HG03575 (cell line): ENCODE measurements at regions not wholly inside any gene's neighbourhood (a gene's known extent, or its start where the extent isn't known, plus 50 kb on each side); places are given as distances from the start of the nearest gene placed in this dataset.

Experiments
- ATAC-seq: cut with Tn5 transposase; IDR thresholded peaks from one replicate; pipeline ENCODE4 v1.9.1; 2021; ENCODE audit not compliant: unreplicated experiment, insufficient number of reproducible peaks, low FRiP score; ENCODE audit errors: extremely low read depth

GRCh38 chr12:91913651-91914050 lies 232.0 kb downstream of the BTG1 start:
- ATAC-seq, result no peak

- no peak for ATAC-seq
Observed at GRCh38 chr12:91913124-91913523, 232.5 kb downstream of the BTG1 start.

GRCh38 chr12:91912178-91912577 lies 233.5 kb downstream of the BTG1 start:
- ATAC-seq, result no peak

GRCh38 chr12:91910871-91911388 lies 234.7 kb downstream of the BTG1 start:
- ATAC-seq, result no peak

GRCh38 chr12:91902860-91903683 lies 242.6 kb downstream of the BTG1 start:
- no peak for ATAC-seq

- ATAC-seq, result no peak
Observed at GRCh38 chr12:91901381-91902074, 244.1 kb downstream of the BTG1 start.

- no peak for ATAC-seq
Observed at GRCh38 chr12:91900971-91901370, 244.7 kb downstream of the BTG1 start.

- ATAC-seq, result no peak
Observed at GRCh38 chr12:91899056-91899455, 246.6 kb downstream of the BTG1 start.

GRCh38 chr12:91897025-91897515 lies 248.6 kb downstream of the BTG1 start:
- ATAC-seq, result no peak

GRCh38 chr12:91896286-91897024 lies 249.2 kb downstream of the BTG1 start:
- ATAC-seq, result no peak

- no peak for ATAC-seq
Observed at GRCh38 chr12:91894911-91895310, 250.7 kb downstream of the BTG1 start.

GRCh38 chr12:91893476-91893875 lies 252.2 kb downstream of the BTG1 start:
- ATAC-seq, result no peak

- no peak for ATAC-seq
Observed at GRCh38 chr12:91892081-91892855, 253.4 kb downstream of the BTG1 start.

GRCh38 chr12:91890742-91891141 lies 254.9 kb downstream of the BTG1 start:
- ATAC-seq, result no peak

- no peak for ATAC-seq
Observed at GRCh38 chr12:91889910-91890309, 255.7 kb downstream of the BTG1 start.

GRCh38 chr12:91889059-91889458 lies 256.6 kb downstream of the BTG1 start:
- ATAC-seq, result no peak

GRCh38 chr12:91887957-91888356 lies 257.7 kb downstream of the BTG1 start:
- ATAC-seq, result no peak

- no peak for ATAC-seq
Observed at GRCh38 chr12:91885851-91886731, 259.6 kb downstream of the BTG1 start.
